IPS-20b (cell line): ENCODE measurements at regions not wholly inside any gene's neighbourhood (a gene's known extent, or its start where the extent isn't known, plus 50 kb on each side); places are given as distances from the start of the nearest gene placed in this dataset.
"Not testable (repeated sequence)": the region's sequence is repeated elsewhere in the genome, so short reads cannot be mapped to it uniquely, and the experiment has no call there.

ENCODE experiments used
- H3K27ac ChIP-seq: one replicate; pipeline ENCODE4 v1.5.1; 2013; ENCODE audit warnings: low read length
- H3K27me3 ChIP-seq: 2 replicates; pipeline ENCODE4 v1.6.1; 2013; ENCODE audit warnings: mild to moderate bottlenecking, low read length, inconsistent platforms; ENCODE audit not compliant: insufficient read depth
- H3K36me3 ChIP-seq: 2 replicates; pipeline ENCODE4 v1.6.1; 2013; ENCODE audit warnings: low read depth, mild to moderate bottlenecking, inconsistent platforms, low read length, moderate library complexity; ENCODE audit not compliant: insufficient read depth
- H3K4me1 ChIP-seq: 2 replicates; pipeline ENCODE4 v1.6.1; 2013; ENCODE audit warnings: mild to moderate bottlenecking, control low read depth, inconsistent platforms, low read length, moderate library complexity; ENCODE audit not compliant: insufficient read depth
- H3K4me3 ChIP-seq: 2 replicates; pipeline ENCODE4 v1.5.1; 2013; ENCODE audit warnings: mild to moderate bottlenecking, low read length, inconsistent platforms
- H3K9ac ChIP-seq: 2 replicates; pipeline ENCODE4 v1.6.1; 2013; ENCODE audit warnings: low read depth, mild to moderate bottlenecking, inconsistent platforms, low read length, moderate library complexity
- H3K9me3 ChIP-seq: 2 replicates; pipeline ENCODE4 v1.6.1; 2013; ENCODE audit warnings: mild to moderate bottlenecking, low read depth, low read length, inconsistent platforms; ENCODE audit not compliant: insufficient read depth

- Histone ChIP-seq H3K36me3 (no peaks in the 10 kb centered on the region), H3K9ac (no peak overlapping the region), H3K4me1 (no peaks in the 10 kb centered on the region), H3K27me3 (no peaks in the 10 kb centered on the region), H3K9me3 (no peaks in the 10 kb centered on the region), H3K4me3 (no peak overlapping the region), H3K27ac (no peak overlapping the region)
These were observed 150.2 kb upstream of the LRRC3B start for GRCh38 chr3:26472345-26472744.

GRCh38 chr3:26474706-26475105 is 147.9 kb upstream of the LRRC3B start:
- no peaks in the 10 kb centered on the region for H3K36me3 ChIP-seq

GRCh38 chr3:26480377-26480776 is 142.2 kb upstream of the LRRC3B start:
- H3K4me1 ChIP-seq = no peaks in the 10 kb centered on the region
- H3K9ac ChIP-seq = no peak overlapping the region
- no peak overlapping the region for H3K27ac ChIP-seq
- no peak overlapping the region for H3K4me3 ChIP-seq
- H3K9me3 ChIP-seq = no peaks in the 10 kb centered on the region
- no peaks in the 10 kb centered on the region for H3K36me3 ChIP-seq
- H3K27me3 ChIP-seq = no peaks in the 10 kb centered on the region

More at GRCh38 chr3:26474706-26475105, 147.9 kb upstream of the LRRC3B start:
- Histone ChIP-seq H3K27ac (no peak overlapping the region), H3K9ac (no peak overlapping the region), H3K4me3 (no peak overlapping the region), H3K9me3 (no peaks in the 10 kb centered on the region), H3K4me1 (no peaks in the 10 kb centered on the region), H3K27me3 (no peaks in the 10 kb centered on the region)

- H3K9me3 ChIP-seq = no peaks in the 10 kb centered on the region
- no peaks in the 10 kb centered on the region for H3K27me3 ChIP-seq
These were observed 138.4 kb upstream of the LRRC3B start for GRCh38 chr3:26484140-26484539.

GRCh38 chr3:26498271-26498670 is 124.3 kb upstream of the LRRC3B start:
- no peak overlapping the region for H3K9ac ChIP-seq
- no peaks in the 10 kb centered on the region for H3K36me3 ChIP-seq
- H3K4me1 ChIP-seq = no peaks in the 10 kb centered on the region
- no peak overlapping the region for H3K4me3 ChIP-seq
- no peaks in the 10 kb centered on the region for H3K9me3 ChIP-seq
- H3K27ac ChIP-seq = no peak overlapping the region
- no peaks in the 10 kb centered on the region for H3K27me3 ChIP-seq

More at GRCh38 chr3:26484140-26484539, 138.4 kb upstream of the LRRC3B start:
- Histone ChIP-seq H3K4me3 (no peak overlapping the region), H3K36me3 (no peaks in the 10 kb centered on the region), H3K27ac (no peak overlapping the region), H3K4me1 (no peaks in the 10 kb centered on the region), H3K9ac (no peak overlapping the region)

- Histone ChIP-seq H3K4me1 (no peaks in the 10 kb centered on the region), H3K27ac (no peak overlapping the region), H3K4me3 (no peak overlapping the region), H3K27me3 (no peaks in the 10 kb centered on the region), H3K9ac (no peak overlapping the region), H3K36me3 (no peaks in the 10 kb centered on the region), H3K9me3 (no peaks in the 10 kb centered on the region)
These were observed 117.2 kb upstream of the LRRC3B start for GRCh38 chr3:26505399-26505798.

- not testable (repeated sequence) for H3K36me3 ChIP-seq, H3K27ac ChIP-seq, H3K9me3 ChIP-seq, H3K4me3 ChIP-seq, H3K27me3 ChIP-seq, H3K4me1 ChIP-seq, H3K9ac ChIP-seq
These were observed 108.0 kb upstream of the LRRC3B start for GRCh38 chr3:26514445-26515029.

GRCh38 chr3:26515351-26515750 is 107.2 kb upstream of the LRRC3B start:
- no peak overlapping the region for H3K27ac ChIP-seq
- no peak overlapping the region for H3K4me3 ChIP-seq
- H3K9me3 ChIP-seq = no peaks in the 10 kb centered on the region; the same call in 1 of the 2 replicates
- no peaks in the 10 kb centered on the region for H3K36me3 ChIP-seq
- H3K27me3 ChIP-seq = no peaks in the 10 kb centered on the region
- H3K9ac ChIP-seq = no peak overlapping the region
- no peaks in the 10 kb centered on the region for H3K4me1 ChIP-seq

- H3K36me3 ChIP-seq = no peaks in the 10 kb centered on the region
- H3K9me3 ChIP-seq = no peaks in the 10 kb centered on the region; the same call in 1 of the 2 replicates
- H3K9ac ChIP-seq = no peak overlapping the region
- H3K27ac ChIP-seq = no peak overlapping the region
- no peak overlapping the region for H3K4me3 ChIP-seq
- no peaks in the 10 kb centered on the region for H3K4me1 ChIP-seq
- no peaks in the 10 kb centered on the region for H3K27me3 ChIP-seq
These were observed 101.3 kb upstream of the LRRC3B start for GRCh38 chr3:26521261-26521660.

GRCh38 chr3:26522919-26523318 is 99.7 kb upstream of the LRRC3B start:
- Histone ChIP-seq H3K27ac (no peak overlapping the region), H3K9ac (no peak overlapping the region), H3K4me3 (no peak overlapping the region), H3K9me3 (no peaks in the 10 kb centered on the region; the same call in 1 of the 2 replicates), H3K27me3 (no peaks in the 10 kb centered on the region), H3K36me3 (no peaks in the 10 kb centered on the region), H3K4me1 (no peaks in the 10 kb centered on the region)

GRCh38 chr3:26525013-26525412 is 97.6 kb upstream of the LRRC3B start:
- H3K4me3 ChIP-seq = no peak overlapping the region
- H3K27ac ChIP-seq = no peak overlapping the region
- H3K27me3 ChIP-seq = no peaks in the 10 kb centered on the region
- H3K9me3 ChIP-seq = no peaks in the 10 kb centered on the region
- H3K9ac ChIP-seq = no peak overlapping the region
- no peaks in the 10 kb centered on the region for H3K4me1 ChIP-seq
- no peaks in the 10 kb centered on the region for H3K36me3 ChIP-seq

- Histone ChIP-seq H3K27me3 (no peaks in the 10 kb centered on the region), H3K9me3 (no peaks in the 10 kb centered on the region), H3K4me1 (no peaks in the 10 kb centered on the region), H3K4me3 (no peak overlapping the region), H3K9ac (no peak overlapping the region), H3K27ac (no peak overlapping the region), H3K36me3 (no peaks in the 10 kb centered on the region)
These were observed 87.4 kb upstream of the LRRC3B start for GRCh38 chr3:26535151-26535550.
